ENCODE measurements at regions not wholly inside any gene's neighbourhood (a gene's known extent, or its start where the extent isn't known, plus 50 kb on each side); places are given as distances from the start of the nearest gene placed in this dataset.

DNA sequence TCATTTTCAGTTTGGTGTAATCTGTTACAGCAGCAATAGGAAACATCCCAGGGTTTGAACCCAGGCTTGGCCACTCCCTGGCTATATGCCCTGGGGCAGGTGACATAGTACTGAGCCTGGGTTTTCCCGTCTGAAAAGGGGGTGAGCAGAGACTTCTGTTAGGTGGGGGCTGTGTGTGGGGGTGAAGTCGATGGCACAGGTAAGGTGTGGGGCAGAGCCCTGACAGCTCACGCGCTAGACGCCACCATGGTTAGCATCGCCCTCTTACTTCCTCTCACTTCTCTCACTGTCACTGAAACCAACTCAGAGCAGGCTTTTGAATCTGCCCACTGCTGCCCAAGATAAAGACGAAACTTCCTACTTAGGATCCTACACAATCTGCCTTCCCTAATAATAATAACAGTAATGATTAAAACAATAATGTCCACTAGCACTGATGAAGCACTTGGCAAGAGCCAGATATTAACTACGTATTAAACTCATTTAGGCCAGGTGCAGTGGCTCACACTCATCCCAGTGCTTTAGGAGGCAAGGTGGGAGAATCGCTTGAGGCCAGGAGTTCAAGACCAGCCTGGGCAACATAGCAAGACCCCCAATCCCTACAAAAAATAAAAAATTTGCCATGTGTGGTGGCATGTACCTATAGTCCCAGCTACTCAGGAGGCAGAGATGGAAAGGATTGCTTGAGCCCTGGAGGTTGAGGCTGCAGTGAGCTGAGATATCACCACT, 117.9 kb upstream of the PTPN1 start:
- no peaks in the 10 kb centered on the region for H3K9me3 Mint-ChIP-seq
- ChIA-PET CTCF (no interaction called here), POLR2A (no interaction called here)
- no peak overlapping the region for H3K4me3 Mint-ChIP-seq
- no peaks in the 10 kb centered on the region for H3K36me3 Mint-ChIP-seq
- TF ChIP-seq, protein P1, sequence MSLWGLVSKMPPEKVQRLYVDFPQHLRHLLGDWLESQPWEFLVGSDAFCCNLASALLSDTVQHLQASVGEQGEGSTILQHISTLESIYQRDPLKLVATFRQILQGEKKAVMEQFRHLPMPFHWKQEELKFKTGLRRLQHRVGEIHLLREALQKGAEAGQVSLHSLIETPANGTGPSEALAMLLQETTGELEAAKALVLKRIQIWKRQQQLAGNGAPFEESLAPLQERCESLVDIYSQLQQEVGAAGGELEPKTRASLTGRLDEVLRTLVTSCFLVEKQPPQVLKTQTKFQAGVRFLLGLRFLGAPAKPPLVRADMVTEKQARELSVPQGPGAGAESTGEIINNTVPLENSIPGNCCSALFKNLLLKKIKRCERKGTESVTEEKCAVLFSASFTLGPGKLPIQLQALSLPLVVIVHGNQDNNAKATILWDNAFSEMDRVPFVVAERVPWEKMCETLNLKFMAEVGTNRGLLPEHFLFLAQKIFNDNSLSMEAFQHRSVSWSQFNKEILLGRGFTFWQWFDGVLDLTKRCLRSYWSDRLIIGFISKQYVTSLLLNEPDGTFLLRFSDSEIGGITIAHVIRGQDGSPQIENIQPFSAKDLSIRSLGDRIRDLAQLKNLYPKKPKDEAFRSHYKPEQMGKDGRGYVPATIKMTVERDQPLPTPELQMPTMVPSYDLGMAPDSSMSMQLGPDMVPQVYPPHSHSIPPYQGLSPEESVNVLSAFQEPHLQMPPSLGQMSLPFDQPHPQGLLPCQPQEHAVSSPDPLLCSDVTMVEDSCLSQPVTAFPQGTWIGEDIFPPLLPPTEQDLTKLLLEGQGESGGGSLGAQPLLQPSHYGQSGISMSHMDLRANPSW (CRISPR knock-in tag; conservative IDR thresholded peaks at IDR 0.05; ENCODE audit: low read depth): no peak
- no peak for TF ChIP-seq ZNF263 (CRISPR knock-in tag; IDR thresholded peaks at IDR 0.05; ENCODE audit: low read depth)
- no peak for TF ChIP-seq CREB1 (CRISPR knock-in tag; IDR thresholded peaks at IDR 0.05)
- no peak overlapping the region for H3K27ac Mint-ChIP-seq
- H3K27me3 Mint-ChIP-seq (ENCODE audit: low read depth): no peaks in the 10 kb centered on the region
- DNase-seq (ENCODE audit: low spot score) (no peak), ATAC-seq (no peak)
- H3K4me1 Mint-ChIP-seq: no peaks in the 10 kb centered on the region; the same call in 1 of the 2 replicates

- POLR2A ChIA-PET: no interaction called here
- H3K36me3 Mint-ChIP-seq: no peaks in the 10 kb centered on the region
- no peak overlapping the region for H3K4me3 Mint-ChIP-seq
- CTCF ChIA-PET: interaction anchor here (1.1 kb wide), 1 partner anchor 111 kb away, joined by 3 read pairs; no protein-coding TSS in a partner anchor
- H3K27me3 Mint-ChIP-seq (ENCODE audit: low read depth): no peaks in the 10 kb centered on the region
- H3K27ac Mint-ChIP-seq: no peak overlapping the region
- TF ChIP-seq AR (CRISPR knock-in tag; IDR thresholded peaks at IDR 0.05) (no peak), SMAD3 (CRISPR knock-in tag; IDR thresholded peaks at IDR 0.05; ENCODE audit: borderline replicate concordance) (no peak)
- H3K4me1 Mint-ChIP-seq: peaks cover 4% of the 10 kb centered on the region
- no peaks in the 10 kb centered on the region for H3K9me3 Mint-ChIP-seq
- DNase-seq (ENCODE audit: low spot score) (no peak), ATAC-seq (no peak)
These were observed 116.9 kb upstream of the PTPN1 start for GRCh38 chr20:50393242-50393641.

DNA sequence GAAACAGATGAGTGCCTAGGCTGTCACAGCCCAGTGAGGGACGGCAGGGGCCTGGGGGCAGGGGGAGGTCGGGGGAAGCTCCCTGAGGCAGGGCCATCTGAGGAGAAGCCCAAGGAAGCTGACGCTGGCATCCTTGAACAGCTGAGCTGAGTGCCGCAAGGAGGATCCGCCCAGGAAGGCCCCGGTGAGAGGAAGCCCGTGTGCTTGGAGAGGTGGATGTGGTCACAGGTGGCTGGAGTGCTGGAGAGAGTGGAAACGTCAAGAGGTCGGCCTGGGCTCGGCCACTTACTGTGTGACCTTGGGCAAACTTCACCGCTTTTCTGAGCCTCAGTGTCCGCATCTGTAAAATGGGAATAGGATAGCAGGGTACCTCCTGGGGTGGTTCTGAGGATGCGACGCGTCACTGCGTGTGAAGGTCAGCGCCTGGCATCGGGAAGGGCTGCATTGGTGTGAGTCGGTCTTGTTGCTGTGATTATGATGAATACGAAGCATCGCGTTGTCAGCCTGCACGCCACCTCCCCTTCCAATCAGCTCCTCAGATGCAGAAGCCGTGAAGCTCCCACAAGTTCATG, 116.1 kb upstream of the PTPN1 start:
- Mint-ChIP-seq H3K36me3 (no peaks in the 10 kb centered on the region), H3K4me1 (peaks cover 11% of the 10 kb centered on the region), H3K9me3 (no peaks in the 10 kb centered on the region), H3K27me3 (ENCODE audit: low read depth) (no peaks in the 10 kb centered on the region), H3K27ac (no peak overlapping the region), H3K4me3 (no peak overlapping the region)
- POLR2A ChIA-PET: no interaction called here
- TF ChIP-seq USF1 (CRISPR knock-in tag; IDR thresholded peaks at IDR 0.05): no peak
- TF ChIP-seq NFATC4 (CRISPR knock-in tag; IDR thresholded peaks at IDR 0.05): no peak
- no peak for TF ChIP-seq FOXP1 (CRISPR knock-in tag; IDR thresholded peaks at IDR 0.05; ENCODE audit: borderline replicate concordance)
- TF ChIP-seq ZNF121 (CRISPR knock-in tag; IDR thresholded peaks at IDR 0.05): no peak
- TF ChIP-seq ERG (CRISPR knock-in tag; IDR thresholded peaks at IDR 0.05): no peak
- no peak for TF ChIP-seq NR2C2 (CRISPR knock-in tag; IDR thresholded peaks at IDR 0.05)
- no peak for TF ChIP-seq AR (CRISPR knock-in tag; IDR thresholded peaks at IDR 0.05)
- no peak for DNase-seq (ENCODE audit: low spot score)
- no peak for ATAC-seq
- CTCF ChIA-PET: interaction anchor here (1.1 kb wide), 1 partner anchor 112 kb away, joined by 3 read pairs; no protein-coding TSS in a partner anchor

All from WTC11 (cell line).